ENCODE measurements at regions not wholly inside any gene's neighbourhood (a gene's known extent, or its start where the extent isn't known, plus 50 kb on each side); places are given as distances from the start of the nearest gene placed in this dataset.

DNA sequence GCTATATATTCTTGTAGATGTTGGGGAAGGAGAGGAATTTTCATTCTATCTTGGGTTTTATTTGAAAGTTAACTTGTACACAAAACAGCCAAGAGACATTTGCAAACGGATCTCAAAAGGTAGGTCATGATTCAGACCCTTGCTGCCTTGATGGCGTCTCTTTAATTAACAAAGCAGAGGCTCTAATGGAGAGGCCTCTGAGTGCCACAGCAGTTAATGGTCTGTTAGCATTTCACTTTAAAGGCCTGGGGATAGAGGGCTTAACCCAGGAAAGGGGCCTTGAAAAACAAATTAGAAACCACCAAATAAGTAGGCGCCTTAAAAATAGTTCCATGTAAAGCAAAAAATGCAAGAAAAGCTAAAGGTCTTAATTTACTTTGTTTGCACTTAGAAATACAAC is 836.9 kb upstream of the CELF4 start:
- TF ChIP-seq CTCF (IDR thresholded peaks at IDR 0.05), result no peak
- TF ChIP-seq POLR2A (IDR thresholded peaks at IDR 0.05), result no peak
- TF ChIP-seq EP300 (IDR thresholded peaks at IDR 0.05; ENCODE audit: low read depth), result no peak
